ENCODE measurements at regions not wholly inside any gene's neighbourhood (a gene's known extent, or its start where the extent isn't known, plus 50 kb on each side); places are given as distances from the start of the nearest gene placed in this dataset.

GRCh38 chr20:16637797-16638196 lies 64.5 kb upstream of the KIF16B start:
- TF ChIP-seq CTCF (conservative IDR thresholded peaks at IDR 0.05; ENCODE audit: low read depth, low read length) (no peak), EZH2 (IDR thresholded peaks at IDR 0.05; ENCODE audit: low read length, unreplicated experiment) (no peak)

All from PC-3 (cell line).